ENCODE measurements at regions not wholly inside any gene's neighbourhood (a gene's known extent, or its start where the extent isn't known, plus 50 kb on each side); places are given as distances from the start of the nearest gene placed in this dataset.

DNA sequence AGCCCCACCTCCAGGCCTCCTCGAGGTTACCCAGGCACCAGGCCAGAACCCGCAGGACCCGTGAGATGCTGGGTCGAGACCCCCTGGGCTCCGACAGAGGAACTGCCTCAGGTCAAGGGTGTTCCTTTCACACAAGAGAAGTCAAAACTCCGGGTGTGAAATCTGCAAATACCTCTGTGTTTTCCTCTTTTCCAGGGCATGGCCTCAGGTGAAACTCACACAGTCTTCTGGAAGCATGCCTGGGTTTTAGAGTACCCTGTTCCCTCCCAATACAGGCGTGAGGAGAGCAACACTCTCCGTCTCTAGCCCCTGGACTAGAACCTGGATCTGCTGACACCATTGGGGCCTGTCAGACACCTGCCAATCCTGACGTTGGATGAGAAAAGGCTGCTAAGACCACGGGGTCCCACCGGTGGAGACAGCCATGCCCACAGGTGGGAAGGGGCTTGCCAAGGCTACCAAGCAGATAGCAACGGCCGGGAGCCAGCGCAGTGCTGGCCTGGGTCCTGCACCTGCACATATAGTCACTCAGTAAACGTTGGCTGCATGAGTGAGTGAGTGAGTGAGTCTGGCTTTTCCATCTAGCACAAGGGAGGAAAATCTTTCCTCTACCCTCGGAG lies 182.0 kb upstream of the PPP1R26 start:
- H3K9me3 ChIP-seq = no peaks in the 10 kb centered on the region
- H3K4me1 ChIP-seq = no peaks in the 10 kb centered on the region
- no peaks in the 10 kb centered on the region for H3K36me3 ChIP-seq
- ATAC-seq = no peak
- peaks cover 74% of the 10 kb centered on the region for H3K27me3 ChIP-seq
- TF ChIP-seq POLR2AphosphoS5 (IDR thresholded peaks at IDR 0.05) = no peak
- TF ChIP-seq POLR2A (IDR thresholded peaks at IDR 0.05) = no peak
- no peak for TF ChIP-seq EP300 (IDR thresholded peaks at IDR 0.05)
- TF ChIP-seq CTCF (IDR thresholded peaks at IDR 0.05) = no peak
- WGBS, 2 donors (ENCODE audit: low coverage in 1 of 2) = 42% methylated on average over 3 of the region's 16 CpGs; no CpG with 5 or more reads in 1 of the 2 donors
- H3K27ac ChIP-seq = no peak overlapping the region
- H3K4me3 ChIP-seq = no peak overlapping the region

DNA sequence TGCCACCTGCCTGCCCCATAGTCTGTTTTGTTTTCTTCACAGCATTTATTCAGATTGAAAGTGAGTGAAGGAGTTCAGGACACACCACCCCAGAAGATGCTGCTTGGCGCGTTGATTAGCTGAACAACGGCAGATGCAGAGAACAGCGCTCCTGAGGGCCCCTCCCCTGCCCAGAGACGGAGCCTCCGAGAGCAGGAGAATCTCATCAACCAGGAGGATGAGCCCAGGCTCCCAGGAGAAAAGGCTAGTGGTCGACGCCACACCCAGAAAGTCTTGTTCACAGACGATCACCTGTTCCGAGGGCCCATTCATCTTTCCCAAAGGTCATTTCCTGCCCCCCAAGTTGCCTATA lies 180.4 kb upstream of the PPP1R26 start:
- H3K9me3 ChIP-seq = no peaks in the 10 kb centered on the region
- no peak overlapping the region for H3K4me3 ChIP-seq
- ATAC-seq = no peak
- no peaks in the 10 kb centered on the region for H3K4me1 ChIP-seq
- TF ChIP-seq CTCF (IDR thresholded peaks at IDR 0.05) = no peak
- no peak for TF ChIP-seq POLR2A (IDR thresholded peaks at IDR 0.05)
- H3K27me3 ChIP-seq = peaks cover 80% of the 10 kb centered on the region
- WGBS, 2 donors (ENCODE audit: low coverage in 1 of 2) = 52 to 74% methylated on average over 5 to 7 of the region's 10 CpGs
- H3K27ac ChIP-seq = no peak overlapping the region
- H3K36me3 ChIP-seq = no peaks in the 10 kb centered on the region

GRCh38 chr9:135299651-135300345 lies 179.8 kb upstream of the PPP1R26 start:
- TF ChIP-seq CTCF (IDR thresholded peaks at IDR 0.05) = no peak
- TF ChIP-seq EP300 (IDR thresholded peaks at IDR 0.05) = no peak
- TF ChIP-seq POLR2A (IDR thresholded peaks at IDR 0.05) = no peak
- TF ChIP-seq POLR2AphosphoS5 (IDR thresholded peaks at IDR 0.05) = no peak
- Histone ChIP-seq H3K9me3 (no peaks in the 10 kb centered on the region), H3K4me3 (no peak overlapping the region), H3K27ac (no peak overlapping the region), H3K36me3 (no peaks in the 10 kb centered on the region), H3K27me3 (peaks cover 80% of the 10 kb centered on the region), H3K4me1 (no peaks in the 10 kb centered on the region)
- no CpG with 5 or more reads among the region's 16 CpGs for WGBS, 2 donors (ENCODE audit: low coverage in 1 of 2)
- ATAC-seq = no peak

DNA sequence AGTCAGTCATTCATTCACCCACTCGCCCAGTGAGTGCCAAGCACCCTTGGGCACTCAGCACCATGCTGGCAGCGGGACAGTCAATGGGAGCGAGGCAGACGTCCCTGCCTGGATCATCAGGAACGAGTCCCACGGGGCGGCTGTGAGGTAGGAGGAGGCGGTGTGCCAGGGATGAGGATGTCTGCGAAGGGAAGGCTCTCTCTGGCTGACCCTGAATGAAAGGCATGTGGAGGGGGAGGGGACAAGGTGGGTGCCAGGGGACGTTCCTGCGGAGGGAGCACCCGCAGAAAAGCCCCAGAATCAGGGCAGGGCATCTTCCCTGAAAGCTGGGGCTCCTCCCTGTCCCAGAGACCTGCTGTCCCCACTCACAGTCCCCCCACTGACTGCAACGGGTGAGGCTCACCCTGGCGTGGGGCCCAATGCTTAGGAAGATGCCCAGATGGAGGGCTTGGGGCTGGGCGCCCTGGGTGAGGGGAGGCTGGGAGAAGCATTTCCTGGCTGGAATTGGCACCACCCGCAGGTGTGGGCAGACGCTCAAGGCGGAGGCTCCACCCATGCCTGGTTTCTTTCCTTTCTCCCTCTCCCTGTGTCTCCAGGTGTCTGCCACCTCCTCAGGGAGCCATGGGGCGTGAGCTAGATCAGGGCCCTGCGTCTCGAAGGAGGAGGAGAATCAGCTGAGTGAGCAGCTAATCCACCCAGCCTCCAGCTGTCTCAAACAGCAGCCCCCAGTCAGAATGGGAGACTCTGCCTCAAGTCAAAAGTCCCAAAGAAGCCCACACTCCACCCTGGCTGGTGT lies 179.0 kb upstream of the PPP1R26 start:
- 63% methylated on average over 4 of the region's 21 CpGs; no CpG with 5 or more reads in 1 of the 2 donors for WGBS, 2 donors (ENCODE audit: low coverage in 1 of 2)
- H3K9me3 ChIP-seq = no peaks in the 10 kb centered on the region
- no peak for ATAC-seq
- no peak overlapping the region for H3K4me3 ChIP-seq
- no peak for TF ChIP-seq CTCF (IDR thresholded peaks at IDR 0.05)
- no peak for TF ChIP-seq POLR2AphosphoS5 (IDR thresholded peaks at IDR 0.05)
- no peak for TF ChIP-seq EP300 (IDR thresholded peaks at IDR 0.05)
- no peak for TF ChIP-seq POLR2A (IDR thresholded peaks at IDR 0.05)
- H3K27me3 ChIP-seq = peaks cover 75% of the 10 kb centered on the region
- H3K27ac ChIP-seq = no peak overlapping the region
- no peaks in the 10 kb centered on the region for H3K36me3 ChIP-seq
- H3K4me1 ChIP-seq = no peaks in the 10 kb centered on the region
